PFSK-1 (cell line): ENCODE measurements at regions not wholly inside any gene's neighbourhood (a gene's known extent, or its start where the extent isn't known, plus 50 kb on each side); places are given as distances from the start of the nearest gene placed in this dataset.

Experiments used
- FOXP2 ChIP-seq: optimal IDR thresholded peaks from 2 replicates; pipeline ENCODE3; 2011; ENCODE audit warnings: borderline replicate concordance, control low read depth, inconsistent platforms; ENCODE audit not compliant: insufficient read depth; ENCODE audit errors: extremely low read length, extremely low read depth
- POLR2AphosphoS5 ChIP-seq: IDR thresholded peaks from 2 replicates; pipeline ENCODE4 v1.6.1; 2012; ENCODE audit warnings: low read depth, mild to moderate bottlenecking, control low read depth, low read length, moderate library complexity
- REST ChIP-seq, 2 experiments: IDR thresholded peaks; 2 replicates each; pipeline versions ENCODE4 v1.6.1 to v1.8.0; 2011 to 2012; ENCODE audit warnings: low read depth in 2 of 2, low read length in 2 of 2, control low read depth in 1 of 2, inconsistent platforms in 1 of 2, mild to moderate bottlenecking in 1 of 2, moderate library complexity in 1 of 2; ENCODE audit not compliant: insufficient read depth in 1 of 2
- SIN3A ChIP-seq: IDR thresholded peaks from 2 replicates; pipeline ENCODE4 v1.6.1; 2012; ENCODE audit warnings: mild to moderate bottlenecking, low read length, moderate library complexity, borderline replicate concordance; ENCODE audit not compliant: insufficient read depth
- TAF1 ChIP-seq: IDR thresholded peaks from 2 replicates; pipeline ENCODE4 v1.6.1; 2012; ENCODE audit warnings: low read length, control low read depth, borderline replicate concordance; ENCODE audit not compliant: insufficient read depth

DNA sequence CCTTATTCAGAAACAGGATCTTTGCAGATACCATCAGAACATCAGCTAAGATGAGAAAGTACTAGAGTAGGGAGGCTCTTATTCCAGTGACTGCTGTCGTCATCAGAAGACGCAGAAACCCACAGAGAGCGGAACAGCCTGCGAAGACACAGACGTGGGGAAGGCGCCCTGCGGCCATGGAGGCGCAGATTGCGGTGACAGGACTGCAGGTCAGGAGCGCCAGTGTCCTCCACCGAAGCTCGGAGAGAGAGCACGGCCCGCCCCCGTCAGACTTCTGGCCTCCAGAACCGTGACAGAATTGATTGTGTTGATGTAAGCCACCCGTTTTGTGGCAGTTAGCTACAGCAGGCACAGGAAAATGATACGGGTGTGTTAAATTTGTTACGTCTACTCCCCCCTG, 275.5 kb downstream of the EFNB2 start:
- TF ChIP-seq SIN3A (no peak), POLR2AphosphoS5 (no peak), TAF1 (no peak), REST (IDR thresholded peaks at IDR 0.05; ENCODE audit: insufficient read depth in 1 of 2, low read depth in 2 of 2, low read length in 2 of 2) (no peak), FOXP2 (no peak)
